Endothelial cell of umbilical vein (primary cell): ENCODE measurements at regions not wholly inside any gene's neighbourhood (a gene's known extent, or its start where the extent isn't known, plus 50 kb on each side); places are given as distances from the start of the nearest gene placed in this dataset.

ENCODE experiments used
- BruUV-seq: library from RNA; stranded (reverse); fragments of 400-500 nt; replicated peaks from 2 replicates; lab custom pipeline; 2021; lab: Mats Ljungman, UMichigan
- CTCF ChIA-PET: fragments of 300-600, 350-600 bp; sonication (Branson Sonifier 250); formaldehyde crosslinking; loops from one replicate; lab custom pipeline; 2021; ENCODE audit warnings: antibody characterized with exemption, inconsistent platforms; lab: Charles Lee
- POLR2A ChIA-PET: fragments of 300-600, 350-600 bp; sonication (Branson Sonifier 250); formaldehyde crosslinking; loops from one replicate; lab custom pipeline; 2021; ENCODE audit warnings: antibody characterized with exemption, inconsistent platforms; lab: Charles Lee
- DNase-seq: peaks from one replicate; pipeline ENCODE4 v3.0.0-alpha.2; 2011; ENCODE audit warnings: low read depth, low spot score
- FAIRE-seq: peaks from 2 replicates; lab custom pipeline; 2011; peaks lifted over from hg19 to GRCh38; lab: Jason Lieb, UNC
- H2AFZ ChIP-seq: 2 replicates; pipeline ENCODE4 v1.6.0; 2012; ENCODE audit warnings: low read depth, low read length, control low read depth, inconsistent platforms
- H3K27ac ChIP-seq: 2 replicates; pipeline ENCODE4 v1.5.1; 2011; ENCODE audit warnings: low read depth, mild to moderate bottlenecking, control low read depth, low read length, moderate library complexity; ENCODE audit not compliant: insufficient read depth
- H3K27me3 ChIP-seq, 2 experiments: 2 replicates each; pipeline versions ENCODE4 v1.6.0 to v1.6.1; 2011; ENCODE audit warnings: low read length in 2 of 2, mixed read lengths in 1 of 2; ENCODE audit not compliant: control insufficient read depth in 2 of 2, insufficient read depth in 2 of 2
- H3K36me3 ChIP-seq, 2 experiments: 2 replicates in 1 of 2; 3 replicates in 1 of 2; pipeline ENCODE4 v1.5.1; 2011; ENCODE audit warnings: low read length in 2 of 2, mild to moderate bottlenecking in 1 of 2, moderate library complexity in 1 of 2; ENCODE audit not compliant: control insufficient read depth in 2 of 2, insufficient read depth in 2 of 2; ENCODE audit errors: extremely low read depth in 1 of 2
- H3K4me1 ChIP-seq: 3 replicates; pipeline ENCODE4 v1.5.1; 2011; ENCODE audit warnings: mild to moderate bottlenecking, low read length; ENCODE audit not compliant: control insufficient read depth, insufficient read depth; ENCODE audit errors: extremely low read depth
- H3K4me2 ChIP-seq: 2 replicates; pipeline ENCODE4 v1.6.1; 2011; ENCODE audit warnings: low read length, control low read depth, mixed read lengths; ENCODE audit not compliant: insufficient read depth
- H3K4me3 ChIP-seq, 3 experiments: fragments of 200-600 bp in 1 of 3; sonication (generic), shearing (Covaris generic) in 1 of 3; replicated peaks in 1 of 3; 2 replicates each; pipeline ENCODE4 v1.5.1; 2011 to 2016; ENCODE audit warnings: control low read depth in 3 of 3, low read length in 3 of 3, mild to moderate bottlenecking in 2 of 3, inconsistent platforms in 1 of 3, low read depth in 1 of 3, moderate library complexity in 1 of 3; ENCODE audit not compliant: insufficient read depth in 1 of 3
- H3K79me2 ChIP-seq: 2 replicates; pipeline ENCODE4 v1.6.0; 2012; ENCODE audit warnings: low read length, inconsistent platforms; ENCODE audit not compliant: control insufficient read depth, insufficient read depth
- H3K9ac ChIP-seq: replicated peaks from 2 replicates; pipeline ENCODE3; 2011; ENCODE audit warnings: low read length, control low read depth; ENCODE audit not compliant: insufficient read depth; ENCODE audit errors: extremely low read depth
- H3K9me1 ChIP-seq: replicated peaks from 3 replicates; pipeline ENCODE4 v1.6.0; 2011; ENCODE audit warnings: mild to moderate bottlenecking, low read length; ENCODE audit not compliant: control insufficient read depth, insufficient read depth; ENCODE audit errors: extremely low read depth
- H3K9me3 ChIP-seq: replicated peaks from 2 replicates; pipeline ENCODE4 v1.5.1; 2012; ENCODE audit warnings: low read length, inconsistent platforms; ENCODE audit not compliant: control insufficient read depth, insufficient read depth
- H4K20me1 ChIP-seq: replicated peaks from 2 replicates; pipeline ENCODE3; 2011; ENCODE audit warnings: mild to moderate bottlenecking, low read length; ENCODE audit not compliant: control insufficient read depth, insufficient read depth; ENCODE audit errors: extremely low read depth
- CTCF ChIP-seq, 2 donors: IDR thresholded peaks; 1 replicate in 1 of 2; 2 replicates in 1 of 2; pipeline ENCODE4 v1.5.1; 2011; ENCODE audit warnings: low read length in 2 of 2, mild to moderate bottlenecking in 2 of 2, moderate library complexity in 2 of 2, control low read depth in 1 of 2, inconsistent platforms in 1 of 2, low read depth in 1 of 2; ENCODE audit not compliant: insufficient read depth in 1 of 2; ENCODE audit errors: extremely low read depth in 1 of 2
- EZH2 ChIP-seq: IDR thresholded peaks from 2 replicates; pipeline ENCODE4 v1.6.1; 2012; ENCODE audit warnings: borderline replicate concordance, low read depth, mild to moderate bottlenecking, moderate library complexity, low read length, inconsistent platforms; ENCODE audit not compliant: severe bottlenecking
- FOS ChIP-seq: IDR thresholded peaks from 2 replicates; pipeline ENCODE4 v1.6.1; 2011; ENCODE audit warnings: mild to moderate bottlenecking, low read length, moderate library complexity, borderline replicate concordance; ENCODE audit not compliant: insufficient read depth
- GATA2 ChIP-seq: IDR thresholded peaks from 2 replicates; pipeline ENCODE4 v1.7.0; 2011; ENCODE audit warnings: low read depth, mild to moderate bottlenecking, moderate library complexity, mixed read lengths, low read length; ENCODE audit not compliant: insufficient read length, insufficient read depth
- JUN ChIP-seq: IDR thresholded peaks from 2 replicates; pipeline ENCODE4 v1.6.1; 2011; ENCODE audit warnings: borderline replicate concordance, low read depth; ENCODE audit not compliant: insufficient read length, insufficient read depth
- MAX ChIP-seq: IDR thresholded peaks from 2 replicates; pipeline ENCODE4 v1.6.1; 2011; ENCODE audit not compliant: insufficient read depth, insufficient read length
- MYC ChIP-seq: IDR thresholded peaks from one replicate; pipeline ENCODE4 v1.6.1; 2011; ENCODE audit warnings: mild to moderate bottlenecking, low read depth, low read length
- POLR2A ChIP-seq: IDR thresholded peaks from 2 replicates; pipeline ENCODE4 v1.6.1; 2012; ENCODE audit warnings: low read depth, mild to moderate bottlenecking, control low read depth, low read length
- POLR2AphosphoS5 ChIP-seq: IDR thresholded peaks from 2 replicates; pipeline ENCODE4 v1.6.1; 2012; ENCODE audit warnings: low read depth, mild to moderate bottlenecking, control low read depth, low read length, moderate library complexity; ENCODE audit not compliant: insufficient read depth
- dilution Hi-C: fragments of 300-500 bp; cut with MboI; formaldehyde crosslinking; loops from one replicate; pipeline ENCODE4 v1.15.0; 2019; ENCODE audit warnings: low sequenced_read_pairs; ENCODE audit not compliant: extremely low pct_ligation_motif_present
- intact Hi-C: fragments of 100-400 bp; cut with micrococcal nuclease; formaldehyde crosslinking; loops from one replicate; pipeline ENCODE4 v1.10.0; 2022

GRCh38 chr1:200351826-200352549, 57.8 kb downstream of the ZNF281 start:
- peak overlapping the region in 1 of 3 experiments; percentile 30 for H3K4me3 ChIP-seq

More at GRCh38 chr1:200351826-200352549, 57.8 kb downstream of the ZNF281 start:
- Histone ChIP-seq H3K9me3 (no peaks in the 10 kb centered on the region), H3K9ac (no peak overlapping the region), H3K79me2 (no peaks in the 10 kb centered on the region), H4K20me1 (no peaks in the 10 kb centered on the region), H3K27ac (no peak overlapping the region), H3K9me1 (no peaks in the 10 kb centered on the region), H2AFZ (peak overlapping the region; percentile 85), H3K4me1 (peaks cover 3% of the 10 kb centered on the region), H3K4me2 (peak overlapping the region; percentile 69), H3K27me3 (no peaks in the 10 kb centered on the region), H3K36me3 (no peaks in the 10 kb centered on the region)
- CTCF ChIA-PET: interaction anchor here (1.5 kb wide), 1 partner anchor 13 kb away, joined by 3 read pairs; no protein-coding TSS in a partner anchor
- FAIRE-seq (no peak), DNase-seq (peak; percentile 56)
- dilution Hi-C loops (no loop called here), intact Hi-C loops (loop anchor here (2.0 kb wide), 1 partner anchor 21 kb away; no protein-coding TSS in a partner anchor)
- POLR2A ChIA-PET: no interaction called here
- no TSS peak for BruUV-seq
- no peak for TF ChIP-seq EZH2
- no peak for TF ChIP-seq FOS
- TF ChIP-seq MAX: no peak
- TF ChIP-seq GATA2: no peak
- no peak for TF ChIP-seq POLR2AphosphoS5
- no peak for TF ChIP-seq CTCF (IDR thresholded peaks at IDR 0.05; ENCODE audit: extremely low read depth in 1 of 2, insufficient read depth in 1 of 2, low read depth in 1 of 2, low read length in 2 of 2)
- TF ChIP-seq JUN: no peak
- TF ChIP-seq POLR2A: no peak
- TF ChIP-seq MYC: no peak
